ENCODE measurements at regions not wholly inside any gene's neighbourhood (a gene's known extent, or its start where the extent isn't known, plus 50 kb on each side); places are given as distances from the start of the nearest gene placed in this dataset.

GRCh38 chr3:88298189-88298588 lies 148.4 kb downstream of the C3orf38 start (continued):
- TF ChIP-seq CBX5 (IDR thresholded peaks at IDR 0.05; ENCODE audit: low read depth, low read length) (no peak), SP1 (IDR thresholded peaks at IDR 0.05; ENCODE audit: low read depth, low read length) (no peak), SIRT6 (IDR thresholded peaks at IDR 0.05; ENCODE audit: low read length) (no peak), E2F6 (IDR thresholded peaks at IDR 0.05) (no peak)

All from H1 (cell line).